ENCODE measurements at regions not wholly inside any gene's neighbourhood (a gene's known extent, or its start where the extent isn't known, plus 50 kb on each side); places are given as distances from the start of the nearest gene placed in this dataset.

DNA sequence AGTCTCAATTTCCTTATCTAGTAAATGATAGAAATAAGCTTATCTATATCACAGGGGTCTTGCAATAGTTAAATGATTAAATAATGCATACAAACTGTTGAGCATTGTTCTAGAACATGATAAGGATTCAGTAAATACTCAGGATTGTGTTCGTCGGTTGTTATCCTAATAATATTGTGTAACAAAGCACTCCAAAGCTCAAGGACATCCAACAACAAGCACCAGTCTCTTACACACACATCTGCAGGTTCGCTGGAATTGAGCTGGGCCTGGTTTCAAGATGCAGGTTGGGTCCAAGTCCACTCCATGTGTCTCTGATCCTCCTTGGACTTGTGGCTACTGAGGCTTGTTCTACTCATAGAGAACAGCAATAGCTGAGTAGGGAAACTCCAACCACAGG is 74.1 kb upstream of the MC3R start:
- DNase-seq (ENCODE audit: low spot score): no peak

DNA sequence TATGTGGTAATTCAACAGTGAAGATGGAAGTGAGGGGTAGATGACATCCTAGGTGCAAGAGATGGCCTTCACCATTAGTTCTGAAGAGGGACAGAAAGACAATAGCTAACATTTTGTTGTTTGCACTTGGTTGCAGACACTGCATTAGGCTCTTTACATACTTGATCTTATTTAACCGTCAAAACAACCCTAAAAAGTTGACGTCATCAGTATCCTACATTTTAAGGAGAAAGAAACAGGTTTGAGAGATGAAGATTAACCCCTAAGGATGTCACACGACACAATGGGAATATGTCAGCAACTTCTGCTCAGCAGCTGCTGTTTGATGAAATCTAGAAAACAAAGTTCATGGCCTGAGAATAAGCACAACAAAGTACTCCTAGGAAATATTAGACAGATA is 72.6 kb upstream of the MC3R start:
- DNase-seq (ENCODE audit: low spot score): no peak

DNA sequence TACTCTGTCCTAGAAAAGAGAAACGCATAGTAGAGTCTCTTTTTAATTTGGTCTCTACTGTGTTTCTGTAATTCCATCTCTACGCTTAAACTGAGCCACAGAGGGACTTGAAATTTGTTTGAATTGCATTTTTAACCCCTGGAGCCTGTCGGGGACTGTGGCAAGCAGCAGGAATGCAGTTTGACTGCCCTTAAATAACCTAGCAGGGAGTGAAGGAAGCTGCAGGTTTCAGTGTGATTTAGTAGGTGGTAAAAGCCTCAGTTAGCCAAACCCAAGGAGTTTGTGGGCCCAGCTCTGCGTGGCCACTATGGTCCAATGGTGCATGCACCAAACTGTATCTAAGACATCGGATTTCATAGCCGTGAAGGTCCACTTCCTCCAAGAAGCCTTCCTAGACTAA is 70.3 kb upstream of the MC3R start:
- DNase-seq (ENCODE audit: low spot score): no peak

DNA sequence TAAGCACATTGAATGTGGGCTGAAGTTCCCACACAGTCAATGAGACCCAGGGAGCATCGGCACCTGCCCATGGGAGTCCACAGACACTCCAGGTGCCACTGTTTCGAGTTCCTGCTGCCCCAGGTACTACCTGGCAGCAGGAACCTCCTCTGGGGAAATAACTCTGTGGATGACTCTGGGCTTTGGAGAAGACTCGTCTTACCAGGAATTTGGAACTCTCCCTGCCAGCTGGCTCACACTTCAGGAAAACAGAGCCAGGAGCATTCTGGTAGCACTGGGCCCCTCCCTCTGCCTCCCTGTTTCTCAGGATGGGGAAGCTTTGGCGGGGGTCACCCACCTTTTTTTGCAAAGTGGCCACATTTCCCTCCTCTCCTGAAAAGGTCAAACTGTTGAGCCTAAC is 69.5 kb upstream of the MC3R start:
- no peak for DNase-seq (ENCODE audit: low spot score)

DNA sequence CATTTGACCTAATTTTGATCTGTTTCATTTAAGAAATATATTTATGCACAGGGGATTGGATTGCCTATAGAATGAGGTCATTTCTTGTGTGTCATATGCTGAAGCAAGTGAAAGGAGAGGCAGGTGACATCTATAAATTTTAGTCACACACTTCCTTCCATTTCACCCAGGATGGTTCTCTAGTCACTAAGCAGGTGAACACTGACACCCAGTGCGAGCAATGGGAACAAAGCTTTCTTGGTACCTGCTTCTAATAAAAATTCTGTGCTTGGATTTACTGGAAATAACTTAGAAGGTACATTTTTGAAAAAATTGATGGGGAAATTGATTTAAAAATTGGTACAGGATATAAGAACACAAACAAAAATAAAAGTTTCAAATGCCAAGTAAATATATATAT is 66.9 kb upstream of the MC3R start:
- DNase-seq (ENCODE audit: low spot score): peak; percentile 3

DNA sequence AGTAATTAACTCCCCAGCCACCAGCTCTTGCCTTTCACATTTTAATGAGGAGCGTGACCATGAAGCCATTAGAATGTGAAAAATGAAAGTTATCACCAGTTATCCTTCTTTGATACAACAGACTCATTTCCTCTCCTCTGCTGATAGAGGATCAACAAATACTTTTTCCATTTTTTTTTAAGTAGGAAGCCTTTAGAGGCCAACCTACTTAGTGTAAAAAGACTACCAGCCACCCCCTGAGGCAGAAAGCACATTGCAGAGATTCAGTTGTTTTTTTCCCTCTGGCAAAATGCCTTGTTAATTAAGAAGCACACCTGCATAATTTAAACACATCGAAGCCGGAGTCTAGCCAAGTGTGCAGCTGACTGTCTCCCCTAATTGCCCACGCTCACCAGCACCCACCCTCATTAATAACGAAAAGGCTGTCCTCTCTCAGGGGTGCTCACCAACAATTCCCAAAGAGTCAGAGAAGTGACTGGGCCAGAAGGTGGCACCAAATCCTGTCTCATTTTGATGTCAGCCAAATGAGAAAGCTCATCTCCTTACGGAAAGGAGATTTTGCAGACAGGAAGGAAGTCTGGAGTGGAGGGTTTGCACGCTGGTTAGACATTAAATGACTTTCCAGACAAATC is 60.9 kb upstream of the MC3R start:
- DNase-seq (ENCODE audit: low spot score): peak; percentile 11

DNA sequence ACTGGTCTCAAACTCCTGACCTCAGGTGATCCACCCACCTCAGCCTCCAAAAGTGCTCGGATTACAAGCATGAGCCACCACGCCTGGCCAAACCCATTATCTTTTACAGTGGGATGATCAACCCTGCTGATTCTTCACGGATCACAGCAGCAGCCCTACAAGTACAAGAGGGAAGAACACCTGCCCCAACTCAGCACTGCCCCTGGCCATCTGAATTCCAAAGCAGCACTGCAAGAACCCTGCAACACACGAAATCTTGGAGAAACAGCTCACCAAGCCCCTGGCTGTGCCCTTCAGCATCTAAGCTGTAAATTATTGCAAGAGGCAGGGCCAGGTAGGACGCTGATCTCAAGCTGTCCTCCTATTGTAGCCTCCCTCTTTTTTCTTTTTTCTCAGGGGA is 54.5 kb upstream of the MC3R start:
- DNase-seq (ENCODE audit: low spot score): no peak

DNA sequence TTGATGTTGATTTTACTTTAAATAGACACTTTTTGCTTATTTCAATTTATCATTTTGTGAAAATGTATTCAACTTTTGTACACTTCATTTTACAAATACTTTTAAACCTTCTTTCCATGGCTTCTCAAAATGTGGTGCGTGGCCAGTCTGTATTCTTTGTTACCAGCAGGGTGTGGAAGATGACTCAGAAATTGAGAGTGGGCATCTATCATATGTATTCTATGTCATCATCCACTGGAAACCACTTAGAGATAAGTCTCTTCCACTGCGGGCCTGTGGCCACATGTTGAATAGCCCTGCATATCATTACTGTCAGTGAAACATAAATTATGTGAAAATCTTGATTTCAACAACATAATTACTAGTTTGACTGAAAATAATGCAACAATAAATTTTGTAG is 52.6 kb upstream of the MC3R start:
- DNase-seq (ENCODE audit: low spot score): no peak

Measured in putamen (tissue), 1 donor.